NCI-H2171 (cell line): ENCODE measurements at regions not wholly inside any gene's neighbourhood (a gene's known extent, or its start where the extent isn't known, plus 50 kb on each side); places are given as distances from the start of the nearest gene placed in this dataset.
"Not testable (repeated sequence)": the region's sequence is repeated elsewhere in the genome, so short reads cannot be mapped to it uniquely, and the experiment has no call there.

ENCODE experiments used
- DNase-seq: peaks from one replicate; lab custom pipeline; 2025; lab: John Stamatoyannopoulos, UW

GRCh38 chr17:43315858-43316521 lies 82.2 kb upstream of the RNU2-1 start:
- DNase-seq, result no peak

GRCh38 chr17:43315369-43315768 lies 81.6 kb upstream of the RNU2-1 start:
- DNase-seq, result no peak

- DNase-seq, result no peak
Observed at GRCh38 chr17:43314611-43315011, 80.8 kb upstream of the RNU2-1 start.

GRCh38 chr17:43312011-43312410 lies 78.2 kb upstream of the RNU2-1 start:
- no peak for DNase-seq

- DNase-seq, result no peak
Observed at GRCh38 chr17:43309505-43310332, 75.9 kb upstream of the RNU2-1 start.

- no peak for DNase-seq
Observed at GRCh38 chr17:43308999-43309398, 75.2 kb upstream of the RNU2-1 start.

- DNase-seq, result not testable (repeated sequence)
Observed at GRCh38 chr17:43304792-43305191, 71.0 kb upstream of the RNU2-1 start.

GRCh38 chr17:43303049-43303448 lies 69.3 kb upstream of the RNU2-1 start:
- not testable (repeated sequence) for DNase-seq

- not testable (repeated sequence) for DNase-seq
Observed at GRCh38 chr17:43299300-43300076, 65.7 kb upstream of the RNU2-1 start.

GRCh38 chr17:43289670-43290069 lies 55.9 kb upstream of the RNU2-1 start:
- DNase-seq, result not testable (repeated sequence)

- not testable (repeated sequence) for DNase-seq
Observed at GRCh38 chr17:43283606-43284005, 49.8 kb upstream of the RNU2-1 start.
